Fibroblast of lung (primary cell): ENCODE measurements at regions not wholly inside any gene's neighbourhood (a gene's known extent, or its start where the extent isn't known, plus 50 kb on each side); places are given as distances from the start of the nearest gene placed in this dataset.

Experiments used
- EZH2 ChIP-seq: IDR thresholded peaks from 2 replicates; pipeline ENCODE4 v1.5.1; 2012; ENCODE audit warnings: low read length, control low read depth, mild to moderate bottlenecking; ENCODE audit errors: missing control alignments
- TF ChIP-seq, protein P1 (sequence below), 2 donors: IDR thresholded peaks in 1 of 2; conservative IDR thresholded peaks in 1 of 2; 1 replicate in 1 of 2; 2 replicates in 1 of 2; pipeline ENCODE4 v1.5.1; 2011 to 2012; ENCODE audit warnings: low read length in 2 of 2, control low read depth in 1 of 2, inconsistent platforms in 1 of 2, low read depth in 1 of 2, mild to moderate bottlenecking in 1 of 2

- TF ChIP-seq, protein P1, sequence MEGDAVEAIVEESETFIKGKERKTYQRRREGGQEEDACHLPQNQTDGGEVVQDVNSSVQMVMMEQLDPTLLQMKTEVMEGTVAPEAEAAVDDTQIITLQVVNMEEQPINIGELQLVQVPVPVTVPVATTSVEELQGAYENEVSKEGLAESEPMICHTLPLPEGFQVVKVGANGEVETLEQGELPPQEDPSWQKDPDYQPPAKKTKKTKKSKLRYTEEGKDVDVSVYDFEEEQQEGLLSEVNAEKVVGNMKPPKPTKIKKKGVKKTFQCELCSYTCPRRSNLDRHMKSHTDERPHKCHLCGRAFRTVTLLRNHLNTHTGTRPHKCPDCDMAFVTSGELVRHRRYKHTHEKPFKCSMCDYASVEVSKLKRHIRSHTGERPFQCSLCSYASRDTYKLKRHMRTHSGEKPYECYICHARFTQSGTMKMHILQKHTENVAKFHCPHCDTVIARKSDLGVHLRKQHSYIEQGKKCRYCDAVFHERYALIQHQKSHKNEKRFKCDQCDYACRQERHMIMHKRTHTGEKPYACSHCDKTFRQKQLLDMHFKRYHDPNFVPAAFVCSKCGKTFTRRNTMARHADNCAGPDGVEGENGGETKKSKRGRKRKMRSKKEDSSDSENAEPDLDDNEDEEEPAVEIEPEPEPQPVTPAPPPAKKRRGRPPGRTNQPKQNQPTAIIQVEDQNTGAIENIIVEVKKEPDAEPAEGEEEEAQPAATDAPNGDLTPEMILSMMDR (conservative IDR thresholded peaks at IDR 0.05 in 1 of 2, IDR thresholded peaks at IDR 0.05 in 1 of 2; ENCODE audit: low read depth in 1 of 2, low read length in 2 of 2): no peak
- no peak for TF ChIP-seq EZH2
Observed at GRCh38 chr12:131592972-131593371, 117.9 kb upstream of the SFSWAP start.
